22Rv1 (cell line): ENCODE measurements at regions not wholly inside any gene's neighbourhood (a gene's known extent, or its start where the extent isn't known, plus 50 kb on each side); places are given as distances from the start of the nearest gene placed in this dataset.

Experiments used
- ZFX ChIP-seq: fragments of 450-650 bp; IDR thresholded peaks from 2 replicates; pipeline ENCODE4 v1.6.1; 2017; ENCODE audit warnings: antibody characterized with exemption, borderline replicate concordance
- TF ChIP-seq, protein P1 (sequence below): fragments of 450-650 bp; IDR thresholded peaks from 2 replicates; pipeline ENCODE4 v1.5.1; 2017; ENCODE audit warnings: mild to moderate bottlenecking

DNA sequence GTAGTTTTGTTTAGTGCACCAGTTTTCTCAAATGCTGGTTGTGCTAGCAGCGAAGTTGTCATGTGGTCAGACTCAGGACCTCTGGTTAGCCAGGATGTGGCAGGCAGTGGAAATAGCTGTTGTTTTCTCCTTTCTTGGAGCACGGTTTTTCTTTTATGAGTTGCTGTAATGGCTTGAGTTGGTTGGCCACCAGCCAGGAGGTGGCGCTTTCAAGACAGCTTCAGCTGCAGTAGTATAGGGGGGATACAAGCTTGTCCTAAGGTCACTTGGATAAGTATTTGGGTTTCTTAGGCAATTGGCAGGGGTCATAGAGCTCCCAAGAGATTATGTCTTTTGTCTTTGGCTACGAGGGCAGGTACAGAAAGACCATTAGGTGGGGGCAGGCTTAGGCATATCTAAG, 274.2 kb upstream of the TARS1 start:
- no peak for TF ChIP-seq ZFX
- TF ChIP-seq, protein P1, sequence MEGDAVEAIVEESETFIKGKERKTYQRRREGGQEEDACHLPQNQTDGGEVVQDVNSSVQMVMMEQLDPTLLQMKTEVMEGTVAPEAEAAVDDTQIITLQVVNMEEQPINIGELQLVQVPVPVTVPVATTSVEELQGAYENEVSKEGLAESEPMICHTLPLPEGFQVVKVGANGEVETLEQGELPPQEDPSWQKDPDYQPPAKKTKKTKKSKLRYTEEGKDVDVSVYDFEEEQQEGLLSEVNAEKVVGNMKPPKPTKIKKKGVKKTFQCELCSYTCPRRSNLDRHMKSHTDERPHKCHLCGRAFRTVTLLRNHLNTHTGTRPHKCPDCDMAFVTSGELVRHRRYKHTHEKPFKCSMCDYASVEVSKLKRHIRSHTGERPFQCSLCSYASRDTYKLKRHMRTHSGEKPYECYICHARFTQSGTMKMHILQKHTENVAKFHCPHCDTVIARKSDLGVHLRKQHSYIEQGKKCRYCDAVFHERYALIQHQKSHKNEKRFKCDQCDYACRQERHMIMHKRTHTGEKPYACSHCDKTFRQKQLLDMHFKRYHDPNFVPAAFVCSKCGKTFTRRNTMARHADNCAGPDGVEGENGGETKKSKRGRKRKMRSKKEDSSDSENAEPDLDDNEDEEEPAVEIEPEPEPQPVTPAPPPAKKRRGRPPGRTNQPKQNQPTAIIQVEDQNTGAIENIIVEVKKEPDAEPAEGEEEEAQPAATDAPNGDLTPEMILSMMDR = no peak
